UCSD-AML1 (cell line): ENCODE measurements at regions not wholly inside any gene's neighbourhood (a gene's known extent, or its start where the extent isn't known, plus 50 kb on each side); places are given as distances from the start of the nearest gene placed in this dataset.
"Not testable (repeated sequence)": the region's sequence is repeated elsewhere in the genome, so short reads cannot be mapped to it uniquely, and the experiment has no call there.

ENCODE experiments used
- DNase-seq: peaks from one replicate; lab custom pipeline; 2025; ENCODE audit not compliant: unreplicated experiment; lab: John Stamatoyannopoulos, UW

DNA sequence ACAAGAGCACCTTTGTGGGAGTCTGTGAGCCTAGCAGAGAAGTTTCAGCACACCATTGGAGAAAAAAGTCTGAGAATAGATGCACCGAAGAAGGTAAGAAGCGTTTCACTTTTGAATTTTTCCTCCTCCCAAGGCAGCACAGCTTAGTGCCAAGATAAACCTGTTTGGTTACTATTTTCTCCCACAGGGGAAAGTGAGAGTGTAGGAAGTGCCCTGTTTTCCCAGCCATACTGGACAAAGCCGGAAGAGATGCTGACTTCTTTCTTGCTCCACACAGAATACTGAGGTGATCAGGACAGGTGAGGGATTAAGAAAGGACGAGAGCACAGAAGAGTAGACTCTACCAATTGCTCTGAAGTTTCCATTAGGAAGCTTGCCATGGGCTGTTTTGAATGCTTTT lies 1011.0 kb upstream of the MIR17HG start:
- no peak for DNase-seq

DNA sequence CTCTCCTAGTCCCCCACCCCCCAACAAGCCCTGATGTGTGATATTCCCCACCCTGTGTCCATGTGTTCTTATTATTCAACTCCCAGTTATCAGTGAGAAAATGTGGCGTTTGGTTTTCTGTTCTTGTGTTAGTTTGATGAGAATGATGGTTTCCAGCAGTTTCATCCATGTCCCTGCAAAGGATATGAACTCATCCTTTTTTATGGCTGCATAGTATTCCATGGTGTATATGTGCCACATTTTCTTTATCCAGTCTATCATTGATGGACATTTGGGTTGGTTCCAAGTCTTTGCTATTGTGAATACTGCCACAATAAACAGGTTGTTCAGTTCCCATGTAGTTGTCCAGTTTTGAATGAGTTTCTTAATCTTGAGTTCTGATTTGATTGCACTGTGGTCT lies 1006.1 kb upstream of the MIR17HG start:
- not testable (repeated sequence) for DNase-seq

DNA sequence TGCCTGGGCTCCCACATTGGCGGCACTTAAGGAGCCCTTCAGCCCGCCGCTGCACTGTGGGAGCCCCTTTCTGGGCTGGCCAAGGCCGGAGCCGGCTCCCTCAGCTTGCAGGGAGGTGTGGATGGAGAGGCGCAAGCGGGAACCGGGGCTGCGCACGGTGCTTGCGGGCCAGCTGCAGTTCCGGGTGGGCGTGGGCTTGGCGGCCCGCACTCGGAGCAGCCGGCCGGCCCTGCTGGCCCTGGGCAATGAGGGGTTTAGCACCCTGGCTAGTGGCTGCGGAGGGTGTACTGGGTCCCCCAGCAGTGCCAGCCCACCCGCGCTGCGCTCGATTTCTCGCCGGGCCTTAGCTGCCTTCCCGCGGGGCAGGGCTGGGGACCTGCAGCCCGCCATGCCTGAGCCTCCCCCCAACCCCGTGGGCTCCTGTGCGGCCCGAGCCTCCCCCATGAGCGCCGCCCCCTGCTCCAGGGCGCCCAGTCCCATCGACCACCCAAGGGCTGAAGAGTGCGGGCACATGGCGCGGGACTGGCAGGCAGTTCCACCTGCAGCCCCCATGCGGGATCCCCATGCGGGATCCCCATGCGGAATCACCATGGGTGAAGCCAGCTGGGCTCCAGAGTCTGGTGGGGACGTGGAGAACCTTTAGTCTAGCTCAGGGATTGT lies 998.9 kb upstream of the MIR17HG start:
- not testable (repeated sequence) for DNase-seq

DNA sequence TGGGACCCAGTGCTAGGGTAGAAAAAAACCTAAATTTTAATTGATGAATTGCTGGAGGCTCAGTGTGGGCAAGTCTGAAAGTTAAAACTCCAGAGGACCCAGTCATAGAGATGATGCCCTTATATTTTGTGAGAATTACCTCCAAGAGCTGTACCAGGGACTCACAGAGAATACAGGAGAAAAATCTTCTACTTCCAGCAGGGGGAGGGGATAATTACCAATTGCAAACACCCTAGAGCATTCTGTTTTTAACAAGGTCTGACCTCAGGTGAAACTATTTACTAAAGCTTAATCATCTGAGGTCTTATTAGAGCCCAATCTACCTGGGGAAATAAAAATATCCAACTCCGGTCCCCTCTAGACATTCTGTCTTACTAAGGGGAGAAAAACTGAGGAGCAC lies 994.7 kb upstream of the MIR17HG start:
- no peak for DNase-seq

DNA sequence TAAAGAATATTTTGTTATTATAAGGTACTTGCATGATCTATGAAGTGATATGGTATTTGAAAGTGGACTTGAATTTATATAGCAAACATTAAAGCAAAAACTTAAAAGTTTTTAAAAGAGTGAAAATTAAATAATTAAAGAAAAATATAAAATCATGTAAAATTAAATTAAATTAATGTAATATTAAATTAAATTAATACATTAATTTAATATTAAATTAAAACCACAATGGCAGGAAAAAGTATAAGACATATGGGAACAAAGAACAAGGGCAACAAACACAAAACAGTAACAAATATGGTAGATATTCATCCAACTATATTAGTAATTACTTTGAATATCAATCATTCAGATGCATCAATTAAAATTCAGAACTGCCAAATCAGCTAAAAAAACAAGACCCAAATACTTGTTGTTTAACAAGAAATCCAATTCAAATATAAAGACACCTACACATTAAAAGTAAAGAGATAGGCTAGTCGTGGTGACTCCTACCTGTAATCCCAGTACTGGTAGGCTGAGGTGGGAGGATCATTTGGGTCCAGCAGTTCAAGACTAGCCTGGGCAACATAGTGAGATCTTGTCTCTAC lies 992.2 kb upstream of the MIR17HG start:
- DNase-seq, result no peak

DNA sequence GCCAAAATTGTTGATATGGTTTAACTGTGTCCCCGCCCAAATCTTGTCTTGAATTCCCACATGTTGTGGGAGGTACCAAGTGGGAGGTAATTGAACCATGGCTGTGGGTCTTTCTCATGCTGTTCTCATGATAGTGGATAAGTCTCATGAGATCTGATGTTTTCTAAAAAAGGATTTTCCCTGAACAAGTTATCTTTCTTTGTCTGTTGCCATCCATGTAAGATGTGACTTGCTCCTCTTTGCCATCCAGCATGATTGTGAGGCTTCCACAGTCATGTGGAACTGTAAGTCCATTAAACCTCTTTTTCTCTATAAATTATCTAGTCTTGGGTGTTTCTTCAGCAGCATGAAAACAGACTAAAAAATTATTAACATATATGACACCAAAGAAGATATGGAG lies 986.7 kb upstream of the MIR17HG start:
- no peak for DNase-seq

DNA sequence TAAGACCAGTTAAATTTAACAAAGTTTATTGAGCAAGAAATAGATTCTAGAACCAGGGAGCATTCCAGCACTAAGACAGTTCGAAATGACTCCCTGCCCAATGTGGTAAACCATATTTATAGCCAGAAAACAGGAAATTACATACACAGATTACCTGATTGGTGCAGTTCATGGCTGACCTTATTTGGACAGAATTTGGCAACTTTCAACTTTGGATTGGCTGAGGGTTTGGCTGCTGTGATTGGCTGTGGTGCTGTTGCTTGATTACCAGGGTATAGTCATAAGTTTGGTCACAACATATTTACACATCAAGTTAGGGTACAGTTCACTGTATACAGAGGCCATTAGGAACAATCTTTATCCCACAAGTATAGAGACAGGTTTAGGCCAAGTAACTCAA lies 984.8 kb upstream of the MIR17HG start:
- DNase-seq, result no peak

DNA sequence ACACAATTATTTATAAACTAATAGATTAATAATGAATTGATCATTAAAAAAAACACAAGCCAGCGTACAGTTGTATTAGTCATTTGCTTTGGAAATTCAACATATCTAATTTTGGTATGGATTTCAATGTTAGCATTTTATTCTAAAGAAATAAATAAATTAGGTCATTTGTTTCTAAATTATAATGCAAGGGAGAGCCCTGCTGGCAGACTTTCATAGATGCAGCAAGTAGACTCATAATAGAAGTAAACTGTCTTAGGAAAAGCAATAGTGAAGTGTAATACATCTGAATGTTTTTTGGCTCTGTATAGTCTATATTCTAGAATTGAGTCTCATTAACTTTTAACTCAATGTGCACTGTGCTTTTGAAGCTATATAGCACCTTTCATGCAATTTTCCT lies 982.4 kb upstream of the MIR17HG start:
- no peak for DNase-seq

DNA sequence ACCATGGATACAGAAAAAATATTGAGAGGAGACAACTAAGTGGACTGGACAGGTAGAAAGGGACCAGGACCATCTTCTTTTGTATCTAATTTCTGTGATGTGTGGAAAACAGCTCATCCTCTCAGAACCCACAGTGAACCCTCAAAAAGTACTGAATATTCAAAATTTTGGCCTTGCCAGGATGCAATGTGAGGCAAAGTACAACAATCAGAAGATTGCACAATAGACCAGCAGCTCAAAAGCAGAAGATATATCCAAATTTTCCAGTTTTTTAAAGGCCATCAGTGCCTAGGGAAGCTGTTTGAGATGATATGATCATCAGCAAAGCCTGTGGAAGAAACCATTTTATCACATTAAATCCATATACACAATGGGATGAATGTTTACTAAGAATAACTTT lies 973.3 kb upstream of the MIR17HG start:
- DNase-seq, result no peak

DNA sequence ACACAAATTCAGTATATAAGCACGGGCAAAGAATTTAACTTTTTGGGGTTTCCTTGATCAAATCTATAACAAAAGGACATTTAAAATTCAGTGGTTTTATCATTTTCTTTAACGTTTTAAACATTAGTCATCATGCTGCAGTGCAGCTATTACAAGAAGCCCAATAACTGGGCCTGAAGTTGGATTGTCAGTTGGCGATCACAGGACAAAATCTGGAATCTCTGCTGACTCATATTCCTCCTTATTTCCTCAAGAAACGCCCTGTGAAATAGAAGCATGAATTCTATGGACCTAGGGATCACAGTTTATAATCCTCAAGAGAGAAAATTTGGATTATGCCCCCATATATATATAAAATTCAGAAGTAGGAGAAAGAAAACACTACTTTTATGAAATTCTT lies 971.6 kb upstream of the MIR17HG start:
- no peak for DNase-seq

DNA sequence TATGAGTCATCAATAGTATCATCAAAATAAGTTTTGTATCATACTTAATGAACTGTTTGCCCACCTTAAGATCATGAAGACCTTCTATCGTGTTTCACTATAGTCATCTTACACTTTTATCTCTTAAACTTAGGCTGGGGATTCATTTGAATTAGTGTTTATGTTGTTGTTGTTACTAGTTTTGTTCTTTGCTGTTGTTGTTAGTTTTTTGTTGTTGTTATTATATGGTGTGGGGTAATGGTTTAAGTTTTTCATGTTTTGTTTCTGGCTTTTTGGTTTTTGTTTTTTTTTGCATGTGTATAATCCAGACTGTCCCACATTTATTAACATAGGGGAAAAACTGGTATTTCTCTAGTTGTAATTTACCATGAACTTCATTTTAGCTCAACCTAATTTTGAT lies 965.1 kb upstream of the MIR17HG start:
- DNase-seq, result no peak

DNA sequence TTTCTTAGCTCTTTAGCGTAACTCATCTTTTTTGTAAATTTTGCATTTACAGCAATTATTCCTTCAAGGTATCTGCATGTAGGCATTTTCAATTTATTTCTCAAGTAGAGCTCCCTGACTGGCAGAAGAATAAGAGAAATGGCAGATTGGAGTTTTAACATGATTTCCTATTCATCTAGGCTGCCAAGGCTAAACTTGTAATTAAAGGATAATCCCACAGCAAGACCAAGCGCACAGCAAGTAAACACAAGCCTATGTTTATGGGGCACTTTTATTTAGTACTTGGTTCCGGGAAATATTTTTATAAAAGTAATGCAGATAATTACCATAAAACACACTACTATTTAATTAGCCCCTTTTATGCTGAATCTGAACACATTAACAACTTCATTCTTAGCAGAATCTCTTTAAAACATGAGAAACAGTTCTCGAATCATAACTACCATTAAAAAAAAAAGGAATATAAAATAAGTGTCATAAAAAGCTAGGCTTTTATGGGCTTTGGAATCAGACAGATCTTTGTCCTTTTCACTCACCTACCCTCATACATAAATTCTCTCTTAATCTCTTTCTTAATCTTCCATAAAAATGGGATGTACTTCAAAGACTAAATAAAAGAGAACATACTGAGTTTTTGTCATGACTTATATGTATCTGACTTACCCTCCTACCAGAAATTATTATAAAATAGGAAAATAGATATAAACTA lies 961.6 kb upstream of the MIR17HG start:
- DNase-seq, result no peak

DNA sequence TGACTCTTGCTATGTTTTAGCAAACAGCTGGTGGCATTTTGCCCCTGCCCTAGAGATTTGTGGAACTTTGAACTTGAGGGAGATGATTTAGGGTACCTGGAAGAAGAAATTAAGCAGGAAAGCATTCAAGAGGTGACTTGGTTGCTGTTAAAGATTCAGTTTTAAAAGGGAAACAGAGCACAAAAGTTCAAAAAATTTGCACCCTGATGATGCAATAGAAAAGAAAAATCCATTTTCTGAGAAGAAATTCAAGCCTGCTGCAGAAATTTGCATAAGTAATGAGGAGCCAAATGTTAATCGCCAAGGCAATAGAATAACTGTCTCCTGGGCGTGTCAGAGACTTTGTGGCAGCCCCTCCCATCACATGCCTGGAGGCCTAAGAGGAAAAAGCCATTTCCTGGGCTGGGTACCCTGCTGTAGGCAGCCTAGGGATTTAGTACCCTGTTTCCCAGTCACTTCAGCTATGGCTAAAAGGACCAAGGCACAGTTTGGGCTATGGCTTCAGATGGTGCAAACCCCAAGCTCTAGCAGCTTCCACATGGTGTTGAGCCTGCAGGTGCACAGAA lies 958.5 kb upstream of the MIR17HG start:
- no peak for DNase-seq

DNA sequence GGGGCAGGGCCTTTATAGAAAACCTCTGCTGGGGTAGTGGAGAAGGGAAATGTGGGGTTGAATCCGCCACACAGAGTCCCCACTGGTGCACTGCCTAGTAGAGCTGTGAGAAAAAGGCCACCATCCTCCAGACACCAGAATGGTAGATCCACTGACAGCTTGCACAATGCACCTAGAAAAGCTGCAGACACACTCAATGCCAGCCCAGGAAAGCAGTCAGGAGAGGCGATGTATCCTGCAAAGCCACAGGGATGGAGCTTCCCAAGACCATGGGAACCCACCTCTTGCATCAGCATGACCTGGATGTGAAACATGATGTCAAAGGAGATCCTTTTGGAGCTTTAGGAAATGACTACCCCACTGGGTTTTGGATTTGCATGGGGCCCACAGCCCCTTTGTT lies 958.0 kb upstream of the MIR17HG start:
- DNase-seq, result no peak

DNA sequence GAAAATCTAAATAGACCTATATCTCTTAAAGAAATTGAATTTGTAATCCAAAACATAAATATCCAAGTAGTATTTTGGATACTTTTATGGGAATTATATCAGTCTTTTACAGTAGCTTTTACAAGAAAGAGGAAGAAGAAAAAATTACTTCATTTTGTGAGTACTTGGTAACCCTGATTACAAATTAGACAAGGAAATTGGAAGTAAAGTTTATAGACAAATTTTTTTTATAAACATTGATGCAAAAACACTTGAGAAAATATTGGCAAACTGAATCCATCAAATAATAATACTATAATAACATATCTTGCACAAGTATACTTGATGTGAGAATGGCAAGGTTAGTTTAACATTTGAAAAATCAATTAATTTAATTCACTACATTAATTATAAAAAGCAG lies 954.1 kb upstream of the MIR17HG start:
- no peak for DNase-seq

DNA sequence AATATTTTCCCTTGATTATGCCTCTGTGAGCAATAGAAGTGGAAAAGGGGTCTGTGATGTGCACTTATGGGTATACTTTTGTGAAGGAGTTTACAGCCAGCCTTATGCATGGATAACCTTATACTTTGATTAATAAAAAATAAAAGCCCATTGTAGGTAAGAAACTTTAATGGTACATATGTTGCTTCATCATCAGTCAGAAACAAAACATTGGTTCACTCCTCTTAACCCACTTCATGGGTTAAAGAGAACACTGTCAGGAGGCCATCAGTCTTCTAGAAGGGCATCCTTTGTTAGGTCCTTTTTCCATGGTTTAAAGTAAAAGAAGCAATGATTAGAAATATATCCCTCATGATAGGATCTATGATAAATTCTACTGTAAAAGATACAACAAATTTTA lies 952.1 kb upstream of the MIR17HG start:
- no peak for DNase-seq

DNA sequence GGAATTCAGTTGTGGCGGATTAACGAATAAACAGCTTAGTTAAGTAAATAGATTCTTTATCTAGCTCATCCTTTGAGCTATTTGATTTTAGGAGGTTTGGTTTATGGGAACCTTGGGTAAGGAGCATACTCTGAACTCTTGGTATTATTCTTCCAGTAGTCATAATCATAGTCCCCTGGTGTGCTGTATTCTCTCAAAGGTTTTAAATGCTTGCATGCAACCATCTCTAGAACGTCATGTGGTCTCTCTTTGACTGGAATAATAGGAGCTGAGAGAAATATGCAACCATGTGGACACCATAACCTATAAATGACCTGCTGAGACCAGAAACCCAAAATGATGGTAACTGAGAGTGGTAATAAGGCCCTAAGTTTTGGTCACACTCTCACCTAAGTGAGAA lies 951.6 kb upstream of the MIR17HG start:
- no peak for DNase-seq

DNA sequence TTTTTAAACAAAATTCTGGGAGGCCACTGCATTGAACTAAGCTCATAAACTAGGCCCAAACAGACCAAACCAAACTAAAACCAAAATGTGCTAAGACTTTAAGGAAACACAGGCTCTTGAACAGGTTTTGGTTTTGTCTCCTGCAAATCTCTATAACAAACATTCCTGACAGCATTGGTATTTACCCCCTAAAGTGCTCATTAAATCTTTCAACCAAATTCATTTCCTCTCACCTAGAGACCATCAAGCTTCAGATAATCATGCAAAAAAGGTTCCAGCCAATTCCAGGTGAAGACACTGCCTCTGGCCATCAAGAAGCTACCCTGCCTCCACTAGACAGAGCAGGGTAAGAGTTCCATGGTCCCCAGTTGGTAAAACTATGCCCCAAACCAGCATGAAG lies 951.2 kb upstream of the MIR17HG start:
- no peak for DNase-seq

DNA sequence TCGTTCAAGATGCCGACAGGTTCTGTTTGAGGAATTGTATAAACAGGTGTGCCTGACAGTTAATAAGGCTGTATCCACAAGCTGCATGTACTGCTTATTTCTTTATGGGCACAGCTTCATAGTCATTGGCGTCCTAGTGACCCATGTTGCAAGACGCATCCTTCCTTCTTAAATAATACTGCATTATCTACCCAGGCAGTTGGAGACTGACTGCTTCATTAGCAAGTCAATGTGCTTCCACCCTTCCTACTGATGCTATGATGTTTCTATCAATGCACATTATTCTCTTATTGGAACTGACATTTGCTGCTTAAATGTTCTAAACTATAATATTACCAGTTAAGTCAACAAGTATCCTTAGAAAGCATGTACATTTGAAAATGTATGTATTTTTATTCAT lies 950.0 kb upstream of the MIR17HG start:
- no peak for DNase-seq

DNA sequence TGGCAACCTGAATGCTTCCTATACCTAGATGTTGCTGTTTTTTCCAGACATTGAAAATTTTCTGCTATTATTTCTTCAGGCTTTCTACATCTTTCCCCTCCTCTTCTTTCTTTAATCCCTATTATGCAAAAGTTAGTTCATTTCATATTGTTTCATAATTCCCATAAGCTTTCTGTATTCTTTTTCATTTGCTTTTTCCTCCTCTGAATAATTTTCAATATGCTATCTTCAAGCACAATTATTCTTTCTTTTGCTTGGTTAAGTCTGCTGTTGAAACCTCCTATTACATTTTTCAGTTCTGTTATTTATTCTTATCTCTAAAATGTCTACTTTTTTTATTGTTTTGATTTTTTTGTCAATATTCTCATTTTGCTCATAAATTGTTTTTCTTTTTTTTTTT lies 947.1 kb upstream of the MIR17HG start:
- no peak for DNase-seq

DNA sequence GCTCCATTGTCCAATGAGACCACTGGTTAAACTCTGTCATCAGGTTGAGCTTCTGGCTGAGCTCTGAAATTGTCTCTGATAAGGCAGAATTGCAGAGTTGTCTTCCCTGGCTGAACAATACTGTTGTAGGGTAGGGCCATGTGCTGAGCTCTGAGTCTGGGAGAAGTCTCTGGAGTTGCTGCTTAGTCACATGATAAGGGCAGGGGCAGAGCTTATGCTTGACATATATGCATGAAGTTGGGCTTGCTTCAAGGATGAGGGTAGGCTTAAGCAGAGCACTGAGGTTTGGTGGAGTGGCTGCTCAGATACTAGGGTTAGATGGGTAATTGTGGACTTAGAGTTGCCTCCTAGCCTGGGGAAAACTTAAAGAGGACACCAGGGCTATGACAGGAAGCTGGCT lies 946.3 kb upstream of the MIR17HG start:
- no peak for DNase-seq

DNA sequence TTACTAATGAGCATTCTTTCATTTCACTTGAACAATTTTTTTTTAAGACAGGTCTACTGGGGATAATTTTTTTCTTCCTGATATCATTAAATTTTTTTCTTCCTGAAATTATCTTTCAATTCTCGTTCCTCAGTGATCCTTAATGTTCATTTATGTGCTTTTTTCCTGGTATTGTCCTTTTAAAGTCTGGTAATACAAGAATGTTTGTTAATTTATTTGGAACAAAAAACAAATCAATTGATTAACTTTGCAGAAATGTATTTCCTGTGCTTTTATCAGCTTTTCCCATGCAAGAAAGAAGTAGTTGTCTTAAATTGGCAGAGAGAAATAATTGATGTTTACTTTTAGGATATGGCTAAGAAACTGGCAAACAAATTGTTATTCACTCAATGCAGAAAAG lies 945.4 kb upstream of the MIR17HG start:
- no peak for DNase-seq
